AG08396 (cell line): ENCODE measurements at regions not wholly inside any gene's neighbourhood (a gene's known extent, or its start where the extent isn't known, plus 50 kb on each side); places are given as distances from the start of the nearest gene placed in this dataset.
A peak's percentile ranks its signal among the peaks of the same experiment; 100 is the strongest.

Experiments
- DNase-seq: peaks from one replicate; pipeline ENCODE4 v3.0.0; 2012; ENCODE audit warnings: low spot score, mixed read lengths

- DNase-seq: no peak
Observed at GRCh38 chr16:85346404-85347212, 234.3 kb upstream of the CIBAR2 start.

- no peak for DNase-seq
Observed at GRCh38 chr16:85347213-85347591, 234.9 kb upstream of the CIBAR2 start.

- no peak for DNase-seq
Observed at GRCh38 chr16:85348065-85348840, 236.0 kb upstream of the CIBAR2 start.

GRCh38 chr16:85348911-85349334, 236.7 kb upstream of the CIBAR2 start:
- no peak for DNase-seq

- no peak for DNase-seq
Observed at GRCh38 chr16:85349365-85350145, 237.3 kb upstream of the CIBAR2 start.

- DNase-seq: no peak
Observed at GRCh38 chr16:85350146-85350728, 238.0 kb upstream of the CIBAR2 start.

GRCh38 chr16:85350973-85351372, 238.7 kb upstream of the CIBAR2 start:
- peak; percentile 93 for DNase-seq

- no peak for DNase-seq
Observed at GRCh38 chr16:85353013-85353412, 240.7 kb upstream of the CIBAR2 start.

- DNase-seq: no peak
Observed at GRCh38 chr16:85353839-85354685, 241.8 kb upstream of the CIBAR2 start.

- no peak for DNase-seq
Observed at GRCh38 chr16:85354686-85355514, 242.6 kb upstream of the CIBAR2 start.

- DNase-seq: no peak
Observed at GRCh38 chr16:85355515-85355837, 243.2 kb upstream of the CIBAR2 start.

GRCh38 chr16:85356157-85356556, 243.9 kb upstream of the CIBAR2 start:
- DNase-seq: no peak

GRCh38 chr16:85357323-85357722, 245.1 kb upstream of the CIBAR2 start:
- DNase-seq: no peak

GRCh38 chr16:85357924-85358505, 245.7 kb upstream of the CIBAR2 start:
- no peak for DNase-seq

- no peak for DNase-seq
Observed at GRCh38 chr16:85358704-85359146, 246.5 kb upstream of the CIBAR2 start.

- DNase-seq: no peak
Observed at GRCh38 chr16:85359147-85359822, 247.0 kb upstream of the CIBAR2 start.

- no peak for DNase-seq
Observed at GRCh38 chr16:85360323-85361277, 248.3 kb upstream of the CIBAR2 start.

- DNase-seq: no peak
Observed at GRCh38 chr16:85361441-85362118, 249.3 kb upstream of the CIBAR2 start.
